Effector memory CD8-positive, alpha-beta T cell (primary cell): ENCODE measurements at regions not wholly inside any gene's neighbourhood (a gene's known extent, or its start where the extent isn't known, plus 50 kb on each side); places are given as distances from the start of the nearest gene placed in this dataset.
"Not testable (repeated sequence)": the region's sequence is repeated elsewhere in the genome, so short reads cannot be mapped to it uniquely, and the experiment has no call there.

Experiments used
- ATAC-seq: fragments of 150-1000 bp; cut with Tn5 transposase; replicated peaks from 2 replicates; pipeline ENCODE4 v1.10.0; 2021; ENCODE audit warnings: mild to moderate bottlenecking, moderate library complexity
- DNase-seq, 3 experiments: peaks; one replicate each; pipeline ENCODE4 v3.0.0; 2021
- H3K27ac Mint-ChIP-seq, 2 donors: one replicate each; pipeline ENCODE4 v1.8.0; 2022; ENCODE audit warnings: mild to moderate bottlenecking in 2 of 2, mixed read lengths in 2 of 2, moderate library complexity in 2 of 2
- H3K27me3 Mint-ChIP-seq, 2 donors: one replicate each; pipeline ENCODE4 v1.8.0; 2022; ENCODE audit warnings: mixed read lengths in 2 of 2
- H3K36me3 Mint-ChIP-seq: one replicate; pipeline ENCODE4 v1.8.0; 2022; ENCODE audit warnings: mild to moderate bottlenecking, moderate library complexity, mixed read lengths; ENCODE audit not compliant: insufficient read depth
- H3K4me1 Mint-ChIP-seq, 2 donors: one replicate each; pipeline ENCODE4 v1.8.0; 2022; ENCODE audit warnings: low read depth in 2 of 2, mixed read lengths in 2 of 2
- H3K4me3 Mint-ChIP-seq, 2 donors: one replicate each; pipeline ENCODE4 v1.8.0; 2022; ENCODE audit warnings: mild to moderate bottlenecking in 2 of 2, mixed read lengths in 2 of 2, moderate library complexity in 2 of 2
- H3K9me3 Mint-ChIP-seq, 2 donors: one replicate each; pipeline ENCODE4 v1.8.0; 2022; ENCODE audit warnings: mixed read lengths in 2 of 2

DNA sequence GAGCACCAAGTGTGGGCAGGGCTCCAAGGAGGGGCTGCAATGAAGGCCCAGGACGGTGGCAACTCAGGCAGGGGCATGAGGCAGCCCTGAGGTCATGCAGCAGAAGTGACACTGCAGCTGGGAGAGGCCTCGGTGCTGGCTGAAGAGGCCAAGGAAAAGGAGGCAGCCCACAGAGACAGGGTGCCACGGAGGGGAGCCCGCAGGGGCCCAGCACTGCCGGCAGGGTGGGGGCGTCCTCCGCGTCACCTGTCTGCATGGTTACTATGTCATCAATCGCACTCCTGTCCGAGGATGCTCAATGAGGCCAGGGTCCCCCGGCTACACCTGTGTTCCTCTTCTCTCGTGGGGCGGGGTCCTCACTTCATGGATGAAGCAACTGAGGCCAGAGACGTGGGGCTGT lies 123.1 kb downstream of the TUBA3C start:
- H3K27me3 Mint-ChIP-seq = no peaks in the 10 kb centered on the region

DNA sequence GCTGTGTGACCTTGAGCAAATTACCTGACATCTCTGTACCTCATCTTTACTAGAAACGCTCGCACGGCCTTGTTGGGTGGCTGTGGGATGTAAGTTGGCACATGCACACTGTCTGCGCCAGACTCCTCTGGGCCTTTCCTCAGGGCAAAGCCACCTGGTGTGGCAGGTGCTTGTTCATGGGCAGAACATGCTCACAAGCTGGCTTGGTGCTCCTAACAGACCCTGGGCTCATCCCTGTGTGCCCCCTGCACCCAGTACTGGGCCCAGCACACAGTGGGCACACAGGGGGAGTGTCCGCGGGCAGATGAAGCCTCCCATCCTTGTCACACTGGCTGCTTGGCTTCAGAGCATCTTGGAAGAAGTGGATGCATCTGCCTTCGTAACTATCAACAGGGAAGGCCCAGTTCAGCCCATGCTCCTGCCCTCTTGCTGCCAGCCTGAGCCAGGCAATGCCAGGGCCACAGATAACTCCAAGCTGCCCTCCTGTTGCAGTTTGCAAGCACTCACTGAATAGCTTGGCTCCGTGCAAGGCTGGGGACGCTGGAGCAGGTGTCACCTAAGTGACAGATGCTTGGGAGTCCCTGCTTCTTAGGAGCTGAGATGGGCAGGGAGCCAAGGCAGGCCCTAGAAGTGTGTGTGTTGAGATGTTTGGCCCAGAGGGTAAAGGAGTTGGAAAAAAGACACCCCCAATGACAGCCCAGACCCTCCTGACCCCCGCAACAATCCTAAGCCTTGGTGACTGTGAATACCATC lies 123.9 kb downstream of the TUBA3C start:
- H3K27me3 Mint-ChIP-seq = no peaks in the 10 kb centered on the region
- H3K4me3 Mint-ChIP-seq = no peak overlapping the region
- no peak overlapping the region for H3K27ac Mint-ChIP-seq
- peaks cover 3% of the 10 kb centered on the region for H3K36me3 Mint-ChIP-seq
- no peaks in the 10 kb centered on the region for H3K9me3 Mint-ChIP-seq
- no peak for ATAC-seq
- DNase-seq = no peak
- no peaks in the 10 kb centered on the region for H3K4me1 Mint-ChIP-seq

More for the DNA sequence above, 123.1 kb downstream of the TUBA3C start:
- H3K4me1 Mint-ChIP-seq = no peaks in the 10 kb centered on the region
- H3K27ac Mint-ChIP-seq = no peak overlapping the region
- DNase-seq (no peak), ATAC-seq (no peak)
- H3K4me3 Mint-ChIP-seq = no peak overlapping the region
- peaks cover 3% of the 10 kb centered on the region for H3K36me3 Mint-ChIP-seq
- H3K9me3 Mint-ChIP-seq = no peaks in the 10 kb centered on the region

DNA sequence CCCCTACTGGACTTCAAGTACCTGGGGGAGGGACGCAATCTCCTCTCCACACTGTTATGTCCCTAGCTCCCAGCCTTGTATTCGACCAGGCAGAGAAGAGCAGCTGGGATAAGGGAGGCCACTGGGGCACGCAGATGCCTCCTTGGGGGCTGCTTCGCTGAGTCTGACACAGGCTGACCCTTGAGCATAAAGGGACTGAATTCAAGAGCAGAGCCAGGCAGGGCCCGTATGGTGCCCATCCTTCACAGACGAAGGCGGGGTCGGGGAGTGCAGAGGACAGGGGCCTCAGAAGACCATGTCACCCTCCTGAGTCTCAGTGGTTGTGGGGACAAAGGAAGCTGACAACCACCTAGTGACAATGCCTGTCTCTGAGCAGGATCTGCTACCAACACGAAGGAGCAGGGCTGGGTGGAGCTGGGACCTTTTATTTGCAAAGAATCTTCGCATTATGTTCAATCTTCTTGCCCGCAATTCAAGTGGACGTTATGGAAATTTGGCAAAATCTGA lies 124.6 kb downstream of the TUBA3C start:
- Mint-ChIP-seq H3K36me3 (peaks cover 3% of the 10 kb centered on the region), H3K27ac (no peak overlapping the region), H3K9me3 (peaks cover 5 to 6% of the 10 kb centered on the region in 2 donors), H3K4me1 (no peaks in the 10 kb centered on the region), H3K27me3 (no peaks in the 10 kb centered on the region), H3K4me3 (no peak overlapping the region)
- DNase-seq = no peak
- ATAC-seq = no peak

DNA sequence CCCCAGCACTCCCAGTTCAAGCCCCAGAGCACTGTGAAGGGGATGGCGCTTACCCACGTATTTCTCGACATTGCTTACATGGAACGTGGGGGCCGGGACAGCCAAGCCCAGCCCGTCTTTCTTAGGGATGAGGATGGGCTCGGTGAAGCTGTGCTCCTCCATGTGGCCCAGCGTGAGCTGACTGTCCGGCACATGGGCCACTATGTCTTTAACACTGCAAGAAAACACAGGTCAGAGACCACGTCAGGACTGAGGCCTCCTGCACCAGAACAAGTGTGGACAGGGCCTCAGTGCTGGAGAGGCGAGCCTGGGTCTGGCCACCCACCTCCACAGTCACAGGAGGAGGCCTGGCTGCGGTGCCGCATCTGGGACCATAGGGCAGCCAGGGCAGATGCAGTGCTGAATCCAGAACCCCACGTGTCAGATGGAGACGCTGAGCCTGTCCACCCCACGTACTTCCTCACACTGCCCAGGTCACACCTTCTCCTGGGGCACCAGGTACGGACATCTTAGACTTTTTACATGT lies 125.2 kb downstream of the TUBA3C start:
- no peak for DNase-seq

DNA sequence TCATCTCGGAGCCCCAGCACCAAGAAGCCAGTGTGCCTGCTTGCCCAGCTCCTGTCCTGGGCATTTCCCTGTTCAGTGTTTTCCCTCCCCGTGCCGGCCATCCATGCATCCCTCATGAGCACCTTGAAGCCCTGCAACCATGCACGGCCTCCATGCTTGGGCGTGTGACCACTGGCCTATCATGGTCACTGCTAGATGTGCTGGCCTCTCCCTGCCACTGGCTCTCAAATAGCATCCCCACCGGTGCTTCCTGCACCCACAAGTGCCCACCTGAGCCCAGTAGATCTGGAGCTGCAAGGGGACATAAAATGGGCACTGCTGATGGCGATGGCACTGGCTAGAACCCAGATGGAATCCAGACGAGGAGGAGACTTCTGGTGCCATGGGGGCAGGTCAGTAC lies 126.0 kb downstream of the TUBA3C start:
- H3K27ac Mint-ChIP-seq = no peak overlapping the region
- no peak overlapping the region for H3K4me3 Mint-ChIP-seq
- H3K36me3 Mint-ChIP-seq = peaks cover 3% of the 10 kb centered on the region
- DNase-seq (no peak), ATAC-seq (no peak)
- H3K4me1 Mint-ChIP-seq = no peaks in the 10 kb centered on the region
- no peaks in the 10 kb centered on the region for H3K27me3 Mint-ChIP-seq
- H3K9me3 Mint-ChIP-seq = peaks cover 9 to 11% of the 10 kb centered on the region in 2 donors

More for the DNA sequence above, 125.2 kb downstream of the TUBA3C start:
- Mint-ChIP-seq H3K27ac (no peak overlapping the region), H3K9me3 (peaks cover 9 to 11% of the 10 kb centered on the region in 2 donors), H3K4me3 (no peak overlapping the region), H3K27me3 (no peaks in the 10 kb centered on the region), H3K4me1 (no peaks in the 10 kb centered on the region), H3K36me3 (peaks cover 3% of the 10 kb centered on the region)
- ATAC-seq = no peak

DNA sequence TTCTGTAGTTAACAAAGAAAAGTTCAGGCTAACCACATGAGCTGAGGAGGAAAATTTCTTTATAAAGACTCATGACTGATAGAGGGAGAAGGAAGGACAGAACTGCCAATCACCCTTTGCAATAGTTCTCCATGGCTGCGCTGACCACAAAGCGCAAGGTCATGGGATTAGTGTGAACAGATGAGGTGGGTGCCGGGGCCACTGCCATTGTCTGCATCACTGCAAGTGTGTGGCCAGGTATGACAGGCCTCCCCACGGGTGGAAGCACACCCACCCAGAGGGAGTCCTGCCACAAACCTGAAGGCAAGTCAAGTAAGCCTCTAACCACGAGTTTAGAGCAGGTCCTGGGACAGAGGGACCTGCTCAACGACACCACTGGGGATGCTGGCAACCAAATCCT lies 128.1 kb downstream of the TUBA3C start:
- Mint-ChIP-seq H3K27me3 (no peaks in the 10 kb centered on the region), H3K27ac (no peak overlapping the region), H3K4me1 (no peaks in the 10 kb centered on the region), H3K36me3 (peaks cover 3% of the 10 kb centered on the region), H3K9me3 (peaks cover 9 to 11% of the 10 kb centered on the region in 2 donors), H3K4me3 (no peak overlapping the region)
- ATAC-seq (no peak), DNase-seq (no peak)

DNA sequence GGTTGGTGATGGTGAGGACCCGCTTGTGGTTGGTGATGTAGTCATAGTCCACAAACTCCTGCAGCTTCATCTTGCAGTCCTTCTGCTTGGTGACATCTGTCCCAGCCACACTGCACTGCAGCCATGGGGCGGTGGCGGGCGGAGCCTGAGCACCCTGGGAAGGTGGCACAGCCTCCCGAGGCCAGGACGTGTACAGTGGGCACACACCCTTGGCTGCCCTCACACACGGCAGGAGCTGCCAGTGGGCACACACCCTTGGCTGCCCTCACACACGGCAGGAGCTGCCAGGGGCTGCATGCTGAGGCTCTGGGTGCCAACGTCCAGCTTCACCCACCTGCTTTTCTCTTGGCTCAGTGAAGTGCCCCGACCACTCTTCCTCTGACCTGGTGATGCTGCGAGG lies 128.7 kb downstream of the TUBA3C start:
- Mint-ChIP-seq H3K27ac (no peak overlapping the region), H3K4me3 (no peak overlapping the region), H3K4me1 (no peaks in the 10 kb centered on the region), H3K36me3 (peaks cover 3% of the 10 kb centered on the region), H3K9me3 (peaks cover 9 to 11% of the 10 kb centered on the region in 2 donors), H3K27me3 (no peaks in the 10 kb centered on the region)
- DNase-seq (no peak), ATAC-seq (no peak)

DNA sequence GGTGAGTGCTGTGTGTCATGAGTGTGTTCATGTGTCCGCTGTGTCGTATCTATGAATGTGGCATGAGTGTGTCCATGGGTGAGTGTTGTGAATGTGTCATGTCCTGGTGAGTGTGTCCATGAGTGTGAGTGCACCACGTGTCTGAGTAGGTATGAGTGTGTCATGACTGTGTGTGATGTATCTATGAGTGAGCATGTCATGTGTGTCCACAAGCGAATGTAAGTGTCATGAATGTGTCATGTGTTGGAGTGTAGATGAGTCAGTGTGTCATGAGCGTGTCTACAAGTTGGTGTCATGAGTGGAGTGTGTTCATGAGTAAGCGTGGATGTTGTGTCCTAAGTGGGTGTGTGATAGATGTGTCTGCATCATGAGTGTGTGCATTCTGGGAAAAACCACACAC lies 129.4 kb downstream of the TUBA3C start:
- no peak overlapping the region for H3K27ac Mint-ChIP-seq
- peaks cover 3% of the 10 kb centered on the region for H3K36me3 Mint-ChIP-seq
- ATAC-seq = no peak
- no peaks in the 10 kb centered on the region for H3K27me3 Mint-ChIP-seq
- H3K4me1 Mint-ChIP-seq = no peaks in the 10 kb centered on the region
- no peak overlapping the region for H3K4me3 Mint-ChIP-seq
- H3K9me3 Mint-ChIP-seq = peaks cover 9 to 11% of the 10 kb centered on the region in 2 donors
- DNase-seq = no peak

DNA sequence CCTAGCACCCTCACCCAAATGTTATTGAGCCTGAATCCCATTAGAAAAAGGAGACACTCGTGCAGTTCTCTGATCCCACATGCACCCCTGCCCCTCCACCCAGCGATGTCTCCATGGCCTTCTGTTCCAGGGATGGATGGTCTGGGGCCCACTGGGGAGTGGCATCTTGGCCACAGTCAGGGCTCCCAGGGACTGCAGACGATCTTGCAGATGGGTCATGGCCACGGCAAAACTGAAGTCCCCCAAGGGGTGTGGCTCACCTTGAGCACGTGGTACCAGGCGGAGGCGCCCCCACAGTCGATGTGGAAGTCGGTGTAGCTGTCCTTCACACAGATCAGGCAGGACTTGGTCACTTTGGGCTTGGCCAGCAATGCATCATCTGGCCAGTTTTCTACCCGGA lies 130.7 kb downstream of the TUBA3C start:
- no peak for ATAC-seq
- DNase-seq = no peak
- Mint-ChIP-seq H3K9me3 (peaks cover 9 to 11% of the 10 kb centered on the region in 2 donors), H3K4me3 (no peak overlapping the region), H3K4me1 (no peaks in the 10 kb centered on the region), H3K36me3 (peaks cover 3% of the 10 kb centered on the region), H3K27me3 (no peaks in the 10 kb centered on the region), H3K27ac (no peak overlapping the region)

DNA sequence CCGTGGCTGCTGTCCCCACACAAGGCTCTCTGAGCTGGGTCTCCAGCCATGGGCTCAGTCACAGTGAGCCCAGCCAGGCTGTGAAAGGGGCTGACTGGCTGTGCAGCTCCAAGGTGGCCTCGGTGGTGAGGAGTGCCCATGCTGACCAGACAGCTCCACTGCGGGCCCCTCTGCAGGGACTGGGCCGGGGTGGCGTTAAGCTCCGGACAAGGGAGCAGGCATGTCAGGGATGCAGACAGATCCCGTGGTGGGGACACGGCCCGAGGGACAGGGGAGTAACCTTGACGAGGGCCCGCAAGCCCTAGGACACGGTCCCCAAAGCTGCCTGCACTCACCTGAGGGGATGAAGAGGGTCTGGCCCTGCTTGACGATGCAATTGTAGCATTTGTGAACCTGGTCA lies 132.0 kb downstream of the TUBA3C start:
- not testable (repeated sequence) for H3K4me1 Mint-ChIP-seq, H3K36me3 Mint-ChIP-seq, H3K27me3 Mint-ChIP-seq, DNase-seq, H3K4me3 Mint-ChIP-seq, H3K27ac Mint-ChIP-seq, ATAC-seq
- H3K9me3 Mint-ChIP-seq = peaks cover 9 to 11% of the 10 kb centered on the region in 2 donors

DNA sequence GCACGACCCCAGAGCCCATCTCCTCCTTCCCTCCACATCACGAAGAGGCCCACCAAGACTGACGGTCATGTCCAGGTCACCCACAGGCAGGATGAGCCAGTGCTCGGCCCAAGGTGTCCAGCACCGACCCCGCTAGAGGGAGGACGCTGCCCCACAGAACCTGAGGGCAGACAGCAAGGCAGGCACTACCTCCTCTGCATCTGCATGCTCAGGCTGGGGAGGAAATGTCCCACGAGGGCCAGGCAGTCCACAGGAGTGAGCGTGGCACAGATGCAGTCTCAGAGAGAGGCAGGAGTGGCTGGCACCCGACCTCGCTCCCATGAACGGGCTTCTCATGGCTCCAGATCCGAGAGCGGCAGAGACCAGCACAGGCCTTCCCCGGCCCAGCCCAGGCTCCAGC lies 133.2 kb downstream of the TUBA3C start:
- H3K4me1 Mint-ChIP-seq = no peaks in the 10 kb centered on the region

DNA sequence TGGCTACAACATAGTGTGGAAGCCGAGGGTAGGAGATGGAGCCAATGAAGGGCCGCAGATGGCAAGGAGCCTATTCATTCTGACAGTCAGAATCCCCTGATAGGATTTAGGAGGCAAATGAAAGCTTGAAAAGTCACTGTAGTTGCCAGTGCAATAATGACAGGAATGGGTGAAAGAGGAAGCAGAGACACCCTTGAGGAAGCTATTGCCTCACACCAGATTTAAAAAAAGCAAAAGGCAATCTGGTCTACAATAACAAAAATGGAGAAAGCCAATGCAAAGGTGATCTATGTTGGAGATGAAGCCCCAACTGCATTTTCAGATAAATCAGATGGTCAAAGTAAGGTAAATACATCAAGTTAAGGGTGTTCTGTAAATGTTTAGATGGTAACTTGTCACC lies 158.5 kb downstream of the TUBA3C start:
- Mint-ChIP-seq H3K4me1 (no peaks in the 10 kb centered on the region), H3K36me3 (no peaks in the 10 kb centered on the region), H3K27ac (no peak overlapping the region), H3K9me3 (peaks cover 0 to 2% of the 10 kb centered on the region in 2 donors), H3K4me3 (no peak overlapping the region), H3K27me3 (peaks cover 0 to 4% of the 10 kb centered on the region in 2 donors)
- ATAC-seq = no peak
- no peak for DNase-seq

More for the DNA sequence above, 133.2 kb downstream of the TUBA3C start:
- H3K27ac Mint-ChIP-seq = no peak overlapping the region
- no peaks in the 10 kb centered on the region for H3K27me3 Mint-ChIP-seq
- ATAC-seq (no peak), DNase-seq (no peak)
- H3K4me3 Mint-ChIP-seq = no peak overlapping the region
- no peaks in the 10 kb centered on the region for H3K36me3 Mint-ChIP-seq
- peaks cover 9 to 11% of the 10 kb centered on the region in 2 donors for H3K9me3 Mint-ChIP-seq

DNA sequence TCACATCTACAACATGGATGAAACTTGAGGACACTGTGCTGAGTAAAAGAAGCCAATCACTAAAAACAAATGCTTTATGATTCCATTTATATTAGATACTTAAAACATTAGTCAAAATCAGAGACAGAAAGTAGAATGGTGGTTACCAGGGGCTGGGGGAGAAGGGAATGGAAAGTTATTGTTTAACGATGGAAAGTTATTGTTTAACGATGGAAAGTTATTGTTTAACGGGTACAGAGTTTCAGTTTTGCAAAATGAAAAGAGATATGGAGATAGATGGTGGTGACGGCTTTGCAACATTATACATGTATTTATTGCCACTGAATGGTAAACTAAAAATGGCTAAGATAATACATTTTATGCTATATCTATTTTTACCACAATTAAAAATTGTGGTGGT lies 160.6 kb downstream of the TUBA3C start:
- H3K9me3 Mint-ChIP-seq = peaks cover 0 to 2% of the 10 kb centered on the region in 2 donors
- H3K4me1 Mint-ChIP-seq = no peaks in the 10 kb centered on the region
- peaks cover 0 to 4% of the 10 kb centered on the region in 2 donors for H3K27me3 Mint-ChIP-seq
- H3K27ac Mint-ChIP-seq = no peak overlapping the region
- no peak overlapping the region for H3K4me3 Mint-ChIP-seq
- ATAC-seq (no peak), DNase-seq (no peak)
- no peaks in the 10 kb centered on the region for H3K36me3 Mint-ChIP-seq

DNA sequence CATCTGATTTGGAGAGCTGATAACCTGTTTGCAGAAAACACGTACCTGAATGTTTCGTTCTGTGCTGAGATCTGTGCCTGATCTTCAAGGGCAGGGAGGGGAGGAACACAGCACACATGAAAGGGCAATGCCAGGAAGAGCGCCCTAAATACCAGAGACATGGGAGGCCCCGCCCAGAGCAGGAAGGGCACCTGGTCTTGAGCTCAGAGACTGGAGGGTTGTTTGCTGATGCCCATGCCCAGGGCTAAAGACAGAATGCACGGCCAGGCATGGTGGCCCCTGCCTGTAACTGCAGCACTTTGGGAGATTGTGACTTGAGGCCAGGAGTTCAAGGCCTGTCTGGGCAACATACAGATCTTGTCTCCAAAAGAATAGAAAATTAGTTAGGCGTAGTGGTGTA lies 183.2 kb downstream of the TUBA3C start:
- no peak overlapping the region for H3K4me3 Mint-ChIP-seq
- peaks cover 2 to 15% of the 10 kb centered on the region in 2 donors for H3K9me3 Mint-ChIP-seq
- ATAC-seq = no peak

More for the DNA sequence above, 183.2 kb downstream of the TUBA3C start:
- no peaks in the 10 kb centered on the region for H3K27me3 Mint-ChIP-seq
- no peaks in the 10 kb centered on the region for H3K36me3 Mint-ChIP-seq
- DNase-seq = no peak
- H3K27ac Mint-ChIP-seq = no peak overlapping the region
- no peaks in the 10 kb centered on the region for H3K4me1 Mint-ChIP-seq
